GM19455 (cell line): ENCODE measurements at regions not wholly inside any gene's neighbourhood (a gene's known extent, or its start where the extent isn't known, plus 50 kb on each side); places are given as distances from the start of the nearest gene placed in this dataset.

Experiments
- ATAC-seq: cut with Tn5 transposase; IDR thresholded peaks from one replicate; pipeline ENCODE4 v1.9.1; 2021; ENCODE audit not compliant: unreplicated experiment

GRCh38 chr3:21801631-21802030, 50.6 kb upstream of the ZNF385D start:
- no peak for ATAC-seq

GRCh38 chr3:21803604-21804003, 52.6 kb upstream of the ZNF385D start:
- ATAC-seq: no peak

- no peak for ATAC-seq
These were observed 53.3 kb upstream of the ZNF385D start for GRCh38 chr3:21804330-21804729.

GRCh38 chr3:21806733-21807132, 55.7 kb upstream of the ZNF385D start:
- ATAC-seq: no peak

GRCh38 chr3:21825684-21826083, 74.7 kb upstream of the ZNF385D start:
- no peak for ATAC-seq

- ATAC-seq: no peak
These were observed 75.4 kb upstream of the ZNF385D start for GRCh38 chr3:21826416-21826815.

- ATAC-seq: no peak
These were observed 79.5 kb upstream of the ZNF385D start for GRCh38 chr3:21830541-21830940.

- no peak for ATAC-seq
These were observed 84.3 kb upstream of the ZNF385D start for GRCh38 chr3:21835264-21835663.

- no peak for ATAC-seq
These were observed 85.2 kb upstream of the ZNF385D start for GRCh38 chr3:21836227-21836626.

GRCh38 chr3:21839176-21839575, 88.2 kb upstream of the ZNF385D start:
- ATAC-seq: no peak

GRCh38 chr3:21839592-21839991, 88.6 kb upstream of the ZNF385D start:
- no peak for ATAC-seq

- ATAC-seq: no peak
These were observed 96.0 kb upstream of the ZNF385D start for GRCh38 chr3:21847005-21847404.

- no peak for ATAC-seq
These were observed 108.4 kb upstream of the ZNF385D start for GRCh38 chr3:21859124-21860081.

GRCh38 chr3:21860082-21860475, 109.1 kb upstream of the ZNF385D start:
- ATAC-seq: no peak

- ATAC-seq: no peak
These were observed 109.6 kb upstream of the ZNF385D start for GRCh38 chr3:21860657-21861056.

GRCh38 chr3:21876782-21877181, 125.8 kb upstream of the ZNF385D start:
- no peak for ATAC-seq

- no peak for ATAC-seq
These were observed 126.3 kb upstream of the ZNF385D start for GRCh38 chr3:21877214-21877754.

GRCh38 chr3:21879184-21879886, 128.3 kb upstream of the ZNF385D start:
- ATAC-seq: no peak

- no peak for ATAC-seq
These were observed 137.6 kb upstream of the ZNF385D start for GRCh38 chr3:21888656-21889055.

GRCh38 chr3:21889166-21889565, 138.2 kb upstream of the ZNF385D start:
- ATAC-seq: no peak

GRCh38 chr3:21892104-21892503, 141.1 kb upstream of the ZNF385D start:
- no peak for ATAC-seq

GRCh38 chr3:21893242-21893641, 142.2 kb upstream of the ZNF385D start:
- ATAC-seq: no peak
